ENCODE measurements at regions not wholly inside any gene's neighbourhood (a gene's known extent, or its start where the extent isn't known, plus 50 kb on each side); places are given as distances from the start of the nearest gene placed in this dataset.

- H3K9me3 ChIP-seq (ENCODE audit: low read depth, low read length) = no peaks in the 10 kb centered on the region
- H3K79me2 ChIP-seq (ENCODE audit: insufficient read depth, low read length) = no peaks in the 10 kb centered on the region
- DNase-seq (ENCODE audit: insufficient read length, low spot score, missing footprints) = no peak
- H3K27me3 ChIP-seq (ENCODE audit: insufficient read depth, low read length) = no peaks in the 10 kb centered on the region
- TF ChIP-seq CTCF (IDR thresholded peaks at IDR 0.05; ENCODE audit: extremely low read depth, low read depth, low read length) = no peak
- H3K4me3 ChIP-seq (ENCODE audit: insufficient read depth, low read length) = no peak overlapping the region
- no peak overlapping the region for H3K4me2 ChIP-seq (ENCODE audit: insufficient read depth, low read length)
- no peak overlapping the region for H3K27ac ChIP-seq (ENCODE audit: low read depth, low read length)
- no peaks in the 10 kb centered on the region for H3K36me3 ChIP-seq (ENCODE audit: insufficient read depth, low read length)
- H2AFZ ChIP-seq (ENCODE audit: low read length) = no peak overlapping the region
- H3K4me1 ChIP-seq (ENCODE audit: insufficient read depth, low read length) = no peaks in the 10 kb centered on the region
- H4K20me1 ChIP-seq (ENCODE audit: insufficient read depth, low read length) = no peaks in the 10 kb centered on the region
These were observed 571.0 kb downstream of the NR2F1-AS1 start for GRCh38 chr5:93010037-93010436.

- H3K79me2 ChIP-seq (ENCODE audit: insufficient read depth, low read length) = no peaks in the 10 kb centered on the region
- H3K36me3 ChIP-seq (ENCODE audit: insufficient read depth, low read length) = no peaks in the 10 kb centered on the region
- no peaks in the 10 kb centered on the region for H4K20me1 ChIP-seq (ENCODE audit: insufficient read depth, low read length)
- H3K9me3 ChIP-seq (ENCODE audit: low read depth, low read length) = no peaks in the 10 kb centered on the region
- TF ChIP-seq CTCF (IDR thresholded peaks at IDR 0.05; ENCODE audit: extremely low read depth, low read depth, low read length) = no peak
- H3K4me2 ChIP-seq (ENCODE audit: insufficient read depth, low read length) = no peak overlapping the region
- H3K4me3 ChIP-seq (ENCODE audit: insufficient read depth, low read length) = no peak overlapping the region
- no peak for DNase-seq (ENCODE audit: insufficient read length, low spot score, missing footprints)
- no peak overlapping the region for H3K27ac ChIP-seq (ENCODE audit: low read depth, low read length)
- no peak overlapping the region for H2AFZ ChIP-seq (ENCODE audit: low read length)
- no peaks in the 10 kb centered on the region for H3K4me1 ChIP-seq (ENCODE audit: insufficient read depth, low read length)
- no peaks in the 10 kb centered on the region for H3K27me3 ChIP-seq (ENCODE audit: insufficient read depth, low read length)
These were observed 572.4 kb downstream of the NR2F1-AS1 start for GRCh38 chr5:93008502-93009207.

- no peak overlapping the region for H3K4me2 ChIP-seq (ENCODE audit: insufficient read depth, low read length)
- no peak overlapping the region for H3K4me3 ChIP-seq (ENCODE audit: insufficient read depth, low read length)
- no peaks in the 10 kb centered on the region for H3K79me2 ChIP-seq (ENCODE audit: insufficient read depth, low read length)
- H3K36me3 ChIP-seq (ENCODE audit: insufficient read depth, low read length) = no peaks in the 10 kb centered on the region
- TF ChIP-seq CTCF (IDR thresholded peaks at IDR 0.05; ENCODE audit: extremely low read depth, low read depth, low read length) = no peak
- no peak overlapping the region for H2AFZ ChIP-seq (ENCODE audit: low read length)
- no peaks in the 10 kb centered on the region for H3K9me3 ChIP-seq (ENCODE audit: low read depth, low read length)
- no peak for DNase-seq (ENCODE audit: insufficient read length, low spot score, missing footprints)
- no peaks in the 10 kb centered on the region for H3K27me3 ChIP-seq (ENCODE audit: insufficient read depth, low read length)
- H4K20me1 ChIP-seq (ENCODE audit: insufficient read depth, low read length) = no peaks in the 10 kb centered on the region
- H3K27ac ChIP-seq (ENCODE audit: low read depth, low read length) = no peak overlapping the region
- no peaks in the 10 kb centered on the region for H3K4me1 ChIP-seq (ENCODE audit: insufficient read depth, low read length)
These were observed 574.1 kb downstream of the NR2F1-AS1 start for GRCh38 chr5:93006915-93007314.

GRCh38 chr5:92998456-92998855 lies 582.6 kb downstream of the NR2F1-AS1 start:
- Histone ChIP-seq H3K27me3 (ENCODE audit: insufficient read depth, low read length) (no peaks in the 10 kb centered on the region), H3K9me3 (ENCODE audit: low read depth, low read length) (peaks cover 2% of the 10 kb centered on the region), H3K79me2 (ENCODE audit: insufficient read depth, low read length) (no peaks in the 10 kb centered on the region), H4K20me1 (ENCODE audit: insufficient read depth, low read length) (no peaks in the 10 kb centered on the region), H3K4me3 (ENCODE audit: insufficient read depth, low read length) (peak overlapping the region; percentile 46), H2AFZ (ENCODE audit: low read length) (peak overlapping the region; percentile 84), H3K27ac (ENCODE audit: low read depth, low read length) (no peak overlapping the region), H3K36me3 (ENCODE audit: insufficient read depth, low read length) (no peaks in the 10 kb centered on the region), H3K4me2 (ENCODE audit: insufficient read depth, low read length) (peak overlapping the region; percentile 71), H3K4me1 (ENCODE audit: insufficient read depth, low read length) (no peaks in the 10 kb centered on the region)
- no peak for TF ChIP-seq CTCF (IDR thresholded peaks at IDR 0.05; ENCODE audit: extremely low read depth, low read depth, low read length)
- no peak for DNase-seq (ENCODE audit: insufficient read length, low spot score, missing footprints)
